H1 (cell line): ENCODE measurements at regions not wholly inside any gene's neighbourhood (a gene's known extent, or its start where the extent isn't known, plus 50 kb on each side); places are given as distances from the start of the nearest gene placed in this dataset.

Source experiments
- ATF2 ChIP-seq: IDR thresholded peaks from 2 replicates; pipeline ENCODE4 v1.6.1; 2012; ENCODE audit warnings: low read length, inconsistent platforms
- CHD2 ChIP-seq: IDR thresholded peaks from 2 replicates; pipeline ENCODE4 v1.6.1; 2012; ENCODE audit warnings: low read length, improper control_type of control experiment
- GABPA ChIP-seq: IDR thresholded peaks from 2 replicates; pipeline ENCODE4 v1.6.1; 2011; ENCODE audit warnings: mild to moderate bottlenecking, low read length, moderate library complexity, borderline replicate concordance; ENCODE audit not compliant: insufficient read depth

GRCh38 chr13:59367904-59368303 is 795.8 kb downstream of the DIAPH3 start (continued):
- no peak for TF ChIP-seq GABPA
- TF ChIP-seq CHD2 = no peak
- no peak for TF ChIP-seq ATF2
